ENCODE measurements at regions not wholly inside any gene's neighbourhood (a gene's known extent, or its start where the extent isn't known, plus 50 kb on each side); places are given as distances from the start of the nearest gene placed in this dataset.

GRCh38 chr14:98370352-98370751 is 901.6 kb downstream of the BCL11B start:
- no peak for DNase-seq

- DNase-seq = no peak
These were observed 900.9 kb downstream of the BCL11B start for GRCh38 chr14:98371141-98371540.

GRCh38 chr14:98374136-98374535 is 897.9 kb downstream of the BCL11B start:
- DNase-seq = no peak

GRCh38 chr14:98375566-98375965 is 896.4 kb downstream of the BCL11B start:
- no peak for DNase-seq

GRCh38 chr14:98379830-98380229 is 892.2 kb downstream of the BCL11B start:
- DNase-seq = no peak

GRCh38 chr14:98382662-98383061 is 889.3 kb downstream of the BCL11B start:
- no peak for DNase-seq

- no peak for DNase-seq
These were observed 886.1 kb downstream of the BCL11B start for GRCh38 chr14:98385851-98386250.

- no peak for DNase-seq
These were observed 880.9 kb downstream of the BCL11B start for GRCh38 chr14:98391061-98391460.

GRCh38 chr14:98393527-98393926 is 878.5 kb downstream of the BCL11B start:
- no peak for DNase-seq

GRCh38 chr14:98404811-98405210 is 867.2 kb downstream of the BCL11B start:
- DNase-seq = no peak

GRCh38 chr14:98408024-98408555 is 863.9 kb downstream of the BCL11B start:
- DNase-seq = no peak

GRCh38 chr14:98408713-98409112 is 863.3 kb downstream of the BCL11B start:
- no peak for DNase-seq

- DNase-seq = no peak
These were observed 860.8 kb downstream of the BCL11B start for GRCh38 chr14:98411154-98411553.

- no peak for DNase-seq
These were observed 859.6 kb downstream of the BCL11B start for GRCh38 chr14:98412431-98412830.

GRCh38 chr14:98415766-98416165 is 856.2 kb downstream of the BCL11B start:
- DNase-seq = no peak

- DNase-seq = no peak
These were observed 855.0 kb downstream of the BCL11B start for GRCh38 chr14:98417001-98417400.

GRCh38 chr14:98428483-98428994 is 843.5 kb downstream of the BCL11B start:
- DNase-seq = no peak

GRCh38 chr14:98433436-98433835 is 838.6 kb downstream of the BCL11B start:
- DNase-seq = no peak

GRCh38 chr14:98437113-98437512 is 834.9 kb downstream of the BCL11B start:
- DNase-seq = no peak

- no peak for DNase-seq
These were observed 827.9 kb downstream of the BCL11B start for GRCh38 chr14:98444077-98444476.

GRCh38 chr14:98445718-98446117 is 826.3 kb downstream of the BCL11B start:
- DNase-seq = no peak

GRCh38 chr14:98446508-98446907 is 825.5 kb downstream of the BCL11B start:
- DNase-seq = no peak

GRCh38 chr14:98456231-98456630 is 815.8 kb downstream of the BCL11B start:
- DNase-seq = no peak

GRCh38 chr14:98458702-98459101 is 813.3 kb downstream of the BCL11B start:
- DNase-seq = no peak

- no peak for DNase-seq
These were observed 809.1 kb downstream of the BCL11B start for GRCh38 chr14:98462908-98463307.

- no peak for DNase-seq
These were observed 805.2 kb downstream of the BCL11B start for GRCh38 chr14:98466807-98467206.

All from NCI-H2107 (cell line).